Duodenal mucosa (tissue), 2 donors: ENCODE measurements at regions not wholly inside any gene's neighbourhood (a gene's known extent, or its start where the extent isn't known, plus 50 kb on each side); places are given as distances from the start of the nearest gene placed in this dataset.

ENCODE experiments used
- H3K27ac ChIP-seq: one replicate; pipeline ENCODE4 v1.7.0; 2013; ENCODE audit warnings: low read depth, low read length
- H3K27me3 ChIP-seq, 2 donors: one replicate each; pipeline ENCODE4 v1.7.0; 2013; ENCODE audit warnings: low read length in 2 of 2, control low read depth in 1 of 2; ENCODE audit not compliant: insufficient read depth in 2 of 2, control insufficient read depth in 1 of 2
- H3K36me3 ChIP-seq, 2 donors: one replicate each; pipeline ENCODE4 v1.7.0; 2013; ENCODE audit warnings: low read length in 2 of 2, control low read depth in 1 of 2; ENCODE audit not compliant: insufficient read depth in 2 of 2, control insufficient read depth in 1 of 2
- H3K4me1 ChIP-seq, 2 donors: one replicate each; pipeline ENCODE4 v1.7.0; 2013; ENCODE audit warnings: low read length in 2 of 2, control low read depth in 1 of 2; ENCODE audit not compliant: insufficient read depth in 2 of 2, control insufficient read depth in 1 of 2
- H3K4me3 ChIP-seq, 2 donors: one replicate each; pipeline ENCODE4 v1.7.0; 2013; ENCODE audit warnings: low read length in 2 of 2, low read depth in 1 of 2
- H3K9ac ChIP-seq, 2 donors: one replicate each; pipeline ENCODE4 v1.7.0; 2013; ENCODE audit warnings: low read length in 2 of 2, low read depth in 1 of 2
- H3K9me3 ChIP-seq, 2 donors: one replicate each; pipeline ENCODE4 v1.7.0; 2013; ENCODE audit warnings: low read length in 2 of 2, control low read depth in 1 of 2; ENCODE audit not compliant: control insufficient read depth in 1 of 2

GRCh38 chr13:73844986-73845385 lies 289.2 kb downstream of the KLF12 start:
- Histone ChIP-seq H3K9ac (no peak overlapping the region), H3K27me3 (no peaks in the 10 kb centered on the region), H3K27ac (no peak overlapping the region)

GRCh38 chr13:73842626-73843025 lies 291.6 kb downstream of the KLF12 start:
- H3K4me3 ChIP-seq = no peak overlapping the region
- H3K36me3 ChIP-seq = no peaks in the 10 kb centered on the region
- no peak overlapping the region for H3K9ac ChIP-seq
- no peaks in the 10 kb centered on the region for H3K4me1 ChIP-seq
- H3K27me3 ChIP-seq = no peaks in the 10 kb centered on the region
- H3K9me3 ChIP-seq = no peaks in the 10 kb centered on the region
- no peak overlapping the region for H3K27ac ChIP-seq

More at GRCh38 chr13:73844986-73845385, 289.2 kb downstream of the KLF12 start:
- Histone ChIP-seq H3K4me1 (no peaks in the 10 kb centered on the region), H3K4me3 (no peak overlapping the region), H3K9me3 (no peaks in the 10 kb centered on the region), H3K36me3 (no peaks in the 10 kb centered on the region)

GRCh38 chr13:73842184-73842583 lies 292.0 kb downstream of the KLF12 start:
- H3K9ac ChIP-seq = no peak overlapping the region
- no peaks in the 10 kb centered on the region for H3K36me3 ChIP-seq
- H3K27ac ChIP-seq = no peak overlapping the region
- no peak overlapping the region for H3K4me3 ChIP-seq
- H3K9me3 ChIP-seq = no peaks in the 10 kb centered on the region
- no peaks in the 10 kb centered on the region for H3K4me1 ChIP-seq
- no peaks in the 10 kb centered on the region for H3K27me3 ChIP-seq

GRCh38 chr13:73837147-73837546 lies 297.1 kb downstream of the KLF12 start:
- Histone ChIP-seq H3K9ac (no peak overlapping the region), H3K4me1 (no peaks in the 10 kb centered on the region), H3K4me3 (no peak overlapping the region), H3K36me3 (no peaks in the 10 kb centered on the region), H3K27me3 (no peaks in the 10 kb centered on the region), H3K27ac (no peak overlapping the region), H3K9me3 (no peaks in the 10 kb centered on the region)

- H3K27me3 ChIP-seq = no peaks in the 10 kb centered on the region
- H3K36me3 ChIP-seq = no peaks in the 10 kb centered on the region
- H3K9ac ChIP-seq = no peak overlapping the region
- no peaks in the 10 kb centered on the region for H3K9me3 ChIP-seq
- H3K27ac ChIP-seq = no peak overlapping the region
- H3K4me3 ChIP-seq = no peak overlapping the region
- H3K4me1 ChIP-seq = no peaks in the 10 kb centered on the region
These were observed 299.0 kb downstream of the KLF12 start for GRCh38 chr13:73835138-73835721.

GRCh38 chr13:73833325-73834070 lies 300.7 kb downstream of the KLF12 start:
- no peaks in the 10 kb centered on the region for H3K9me3 ChIP-seq
- no peaks in the 10 kb centered on the region for H3K27me3 ChIP-seq
- no peaks in the 10 kb centered on the region for H3K4me1 ChIP-seq
- no peaks in the 10 kb centered on the region for H3K36me3 ChIP-seq
- H3K9ac ChIP-seq = no peak overlapping the region
- H3K4me3 ChIP-seq = no peak overlapping the region
- no peak overlapping the region for H3K27ac ChIP-seq

- no peak overlapping the region for H3K9ac ChIP-seq
- H3K4me1 ChIP-seq = no peaks in the 10 kb centered on the region
- H3K4me3 ChIP-seq = no peak overlapping the region
- H3K36me3 ChIP-seq = no peaks in the 10 kb centered on the region
- H3K27me3 ChIP-seq = no peaks in the 10 kb centered on the region
- no peak overlapping the region for H3K27ac ChIP-seq
- no peaks in the 10 kb centered on the region for H3K9me3 ChIP-seq
These were observed 301.4 kb downstream of the KLF12 start for GRCh38 chr13:73832825-73833224.

- Histone ChIP-seq H3K9ac (no peak overlapping the region), H3K27me3 (no peaks in the 10 kb centered on the region), H3K27ac (no peak overlapping the region), H3K36me3 (no peaks in the 10 kb centered on the region), H3K9me3 (no peaks in the 10 kb centered on the region), H3K4me3 (no peak overlapping the region), H3K4me1 (no peaks in the 10 kb centered on the region)
These were observed 302.0 kb downstream of the KLF12 start for GRCh38 chr13:73832128-73832588.

GRCh38 chr13:73829416-73829815 lies 304.8 kb downstream of the KLF12 start:
- Histone ChIP-seq H3K9ac (no peak overlapping the region), H3K36me3 (no peaks in the 10 kb centered on the region), H3K4me3 (no peak overlapping the region), H3K27me3 (no peaks in the 10 kb centered on the region), H3K27ac (no peak overlapping the region), H3K9me3 (no peaks in the 10 kb centered on the region), H3K4me1 (no peaks in the 10 kb centered on the region)

- Histone ChIP-seq H3K27ac (no peak overlapping the region), H3K27me3 (no peaks in the 10 kb centered on the region), H3K36me3 (no peaks in the 10 kb centered on the region), H3K4me1 (no peaks in the 10 kb centered on the region), H3K9ac (no peak overlapping the region), H3K4me3 (no peak overlapping the region), H3K9me3 (no peaks in the 10 kb centered on the region)
These were observed 305.4 kb downstream of the KLF12 start for GRCh38 chr13:73828811-73829210.
